PFSK-1 (cell line): ENCODE measurements at regions not wholly inside any gene's neighbourhood (a gene's known extent, or its start where the extent isn't known, plus 50 kb on each side); places are given as distances from the start of the nearest gene placed in this dataset.

Source experiments
- POLR2AphosphoS5 ChIP-seq: IDR thresholded peaks from 2 replicates; pipeline ENCODE4 v1.6.1; 2012; ENCODE audit warnings: low read depth, mild to moderate bottlenecking, control low read depth, low read length, moderate library complexity
- SIN3A ChIP-seq: IDR thresholded peaks from 2 replicates; pipeline ENCODE4 v1.6.1; 2012; ENCODE audit warnings: mild to moderate bottlenecking, low read length, moderate library complexity, borderline replicate concordance; ENCODE audit not compliant: insufficient read depth
- TAF1 ChIP-seq: IDR thresholded peaks from 2 replicates; pipeline ENCODE4 v1.6.1; 2012; ENCODE audit warnings: low read length, control low read depth, borderline replicate concordance; ENCODE audit not compliant: insufficient read depth

GRCh38 chr5:74992791-74993190 lies 59.6 kb downstream of the GCNT4 start:
- TF ChIP-seq POLR2AphosphoS5 (no peak), TAF1 (no peak), SIN3A (no peak)
